Adrenal gland (tissue), 9 donors: ENCODE measurements at regions not wholly inside any gene's neighbourhood (a gene's known extent, or its start where the extent isn't known, plus 50 kb on each side); places are given as distances from the start of the nearest gene placed in this dataset.

ENCODE experiments used
- DNase-seq, 7 donors: peaks; one replicate each; pipeline ENCODE4 v3.0.0-alpha.2; 2019 to 2020
- H3K27ac ChIP-seq, 5 donors: fragments of 200-600 bp; sonication (generic) in 4 of 5; 1 replicate in 3 of 5; 2 replicates in 2 of 5; pipeline versions ENCODE4 v1.5.1 to v1.8.0; 2016 to 2020; ENCODE audit warnings: mild to moderate bottlenecking in 1 of 5
- H3K27me3 ChIP-seq: fragments of 200-600 bp; 2 replicates; pipeline ENCODE4 v1.8.0; 2021
- H3K36me3 ChIP-seq, 2 donors: fragments of 200-600 bp; replicated peaks in 1 of 2; 1 replicate in 1 of 2; 2 replicates in 1 of 2; pipeline versions ENCODE4 v1.5.1 to v1.8.0; 2018 to 2022
- H3K4me1 ChIP-seq, 2 donors: fragments of 200-600 bp; replicated peaks in 1 of 2; 1 replicate in 1 of 2; 2 replicates in 1 of 2; pipeline versions ENCODE4 v1.5.1 to v1.8.0; 2018 to 2021
- H3K4me3 ChIP-seq, 4 donors: fragments of 200-600 bp; sonication (generic) in 3 of 4; one replicate each; pipeline ENCODE4 v1.5.1; 2016 to 2018
- H3K9me3 ChIP-seq, 3 donors: fragments of 200-600 bp; sonication (generic) in 1 of 3; replicated peaks in 1 of 3; 1 replicate in 2 of 3; 2 replicates in 1 of 3; pipeline versions ENCODE4 v1.5.1 to v1.8.0; 2016 to 2021
- CTCF ChIP-seq, 6 experiments: fragments of 450-650 bp in 4 of 6; fragments of 200-600 bp in 2 of 6; sonication (generic) in 1 of 6; IDR thresholded peaks; 1 replicate in 5 of 6; 2 replicates in 1 of 6; pipeline versions ENCODE4 v1.5.1 to v1.8.0; 2016 to 2021; ENCODE audit warnings: antibody characterized with exemption in 6 of 6, mild to moderate bottlenecking in 2 of 6, moderate library complexity in 1 of 6
- POLR2A ChIP-seq, 2 donors: fragments of 450-650 bp; IDR thresholded peaks; one replicate each; pipeline ENCODE4 v1.6.1; 2017; ENCODE audit warnings: antibody characterized with exemption in 2 of 2, mild to moderate bottlenecking in 2 of 2, moderate library complexity in 1 of 2
- WGBS, 4 donors: extraction: QIAGEN DNeasy Blood & Tissue Kit in 2 of 4; methylation state at CpG; one replicate each; pipeline versions ENCODE4 v1.1.5 to v1.1.7; 2013 to 2017; 5-methylcytosine and 5-hydroxymethylcytosine counted together
- intact Hi-C, 2 donors: fragments of 100-400 bp; cut with DNase I; formaldehyde crosslinking; loops; one replicate each; pipeline versions ENCODE4 v1.14.1 to v1.15.0; 2022 to 2023
- small RNA-seq, 2 donors: library from RNA; depleted of rRNA; stranded (forward); fragments of <200 nt; gene quantifications; one replicate each; pipeline ENCODE3, GENCODE V24; 2016
- donor health status: healthy with polysubstance abuse.
- donor health status: Bipolar disorder and iron deficiency.
- donor health status: DM: yes; HTN: yes; CAD: no.
- donor health status: DM: no; HTN: no; CAD: no.
- donor health status: DM: no; HTN: no; CAD: no.

- H3K4me1 ChIP-seq: no peaks in the 10 kb centered on the region
- TF ChIP-seq CTCF (IDR thresholded peaks at IDR 0.05) (no peak), POLR2A (IDR thresholded peaks at IDR 0.05) (no peak)
- H3K27ac ChIP-seq: no peak overlapping the region
- no peaks in the 10 kb centered on the region for H3K36me3 ChIP-seq
- H3K9me3 ChIP-seq: no peaks in the 10 kb centered on the region
- DNase-seq: no peak
- WGBS, 4 donors: 65 to 90% (median 85%) methylated on average over 2 of the region's 2 CpGs
- intact Hi-C loops: no loop called here
- no peak overlapping the region for H3K4me3 ChIP-seq
- no peaks in the 10 kb centered on the region for H3K27me3 ChIP-seq
Observed at GRCh38 chr3:145981056-145981455, 179.9 kb downstream of the PLOD2 start.

GRCh38 chr3:145983101-145983500 lies 177.9 kb downstream of the PLOD2 start:
- WGBS, 4 donors: 91 to 100% (median 96%) methylated on average over 4 of the region's 4 CpGs
- no peaks in the 10 kb centered on the region for H3K36me3 ChIP-seq
- H3K27ac ChIP-seq: no peak overlapping the region
- H3K4me3 ChIP-seq: no peak overlapping the region
- intact Hi-C loops: no loop called here
- TF ChIP-seq CTCF (IDR thresholded peaks at IDR 0.05): no peak
- TF ChIP-seq POLR2A (IDR thresholded peaks at IDR 0.05): no peak
- no peak for DNase-seq
- no peaks in the 10 kb centered on the region for H3K4me1 ChIP-seq
- H3K9me3 ChIP-seq: no peaks in the 10 kb centered on the region
- H3K27me3 ChIP-seq: no peaks in the 10 kb centered on the region

Small RNA genes in the stretch of these regions (small RNA-seq; reads per million reads assigned to genes)
- 0 reads per million in 2 donors for gene RNA5SP144
